Common myeloid progenitor, CD34-positive (primary cell): ENCODE measurements at regions not wholly inside any gene's neighbourhood (a gene's known extent, or its start where the extent isn't known, plus 50 kb on each side); places are given as distances from the start of the nearest gene placed in this dataset.
A peak's percentile ranks its signal among the peaks of the same experiment; 100 is the strongest.

Experiments used
- CTCF ChIA-PET: fragments of 350-600 bp; sonication (Branson Sonifier 250); formaldehyde crosslinking; loops from one replicate; lab custom pipeline; 2021; ENCODE audit warnings: antibody characterized with exemption; lab: Charles Lee
- POLR2A ChIA-PET: fragments of 350-600 bp; sonication (Branson Sonifier 250); formaldehyde crosslinking; loops from one replicate; lab custom pipeline; 2021; ENCODE audit warnings: antibody characterized with exemption; lab: Charles Lee
- DNase-seq, 3 donors: peaks; one replicate each; pipeline versions ENCODE4 v3.0.0 to v3.0.0-alpha.2; 2013
- H3K27ac ChIP-seq, 2 experiments: 1 replicate in 1 of 2; 2 replicates in 1 of 2; pipeline ENCODE4 v1.7.0; 2013; ENCODE audit warnings: inconsistent platforms in 2 of 2, low read length in 2 of 2, mild to moderate bottlenecking in 2 of 2, low read depth in 1 of 2, moderate library complexity in 1 of 2; ENCODE audit not compliant: severe bottlenecking in 2 of 2, insufficient read depth in 1 of 2, poor library complexity in 1 of 2
- H3K27me3 ChIP-seq, 5 experiments: replicated peaks in 2 of 5; 1 replicate in 3 of 5; 2 replicates in 2 of 5; pipeline versions ENCODE4 v1.6.1 to v1.7.0; 2013; ENCODE audit warnings: low read length in 4 of 5, mild to moderate bottlenecking in 2 of 5, moderate library complexity in 2 of 5, inconsistent platforms in 1 of 5; ENCODE audit not compliant: insufficient read depth in 5 of 5, control insufficient read depth in 4 of 5
- H3K36me3 ChIP-seq, 4 experiments: 1 replicate in 2 of 4; 2 replicates in 2 of 4; pipeline versions ENCODE4 v1.6.1 to v1.7.0; 2013; ENCODE audit warnings: low read length in 3 of 4, control low read depth in 1 of 4, mild to moderate bottlenecking in 1 of 4; ENCODE audit not compliant: control insufficient read depth in 4 of 4, insufficient read depth in 4 of 4
- H3K4me1 ChIP-seq, 4 experiments: 1 replicate in 3 of 4; 2 replicates in 1 of 4; pipeline versions ENCODE4 v1.6.1 to v1.7.1; 2013; ENCODE audit warnings: low read length in 3 of 4, mild to moderate bottlenecking in 3 of 4, control low read depth in 1 of 4, inconsistent platforms in 1 of 4, moderate library complexity in 1 of 4; ENCODE audit not compliant: control insufficient read depth in 4 of 4, insufficient read depth in 4 of 4; ENCODE audit errors: control extremely low read depth in 1 of 4
- H3K4me3 ChIP-seq, 7 experiments: 1 replicate in 4 of 7; 2 replicates in 3 of 7; pipeline versions ENCODE4 v1.5.1 to v1.7.0; 2013; ENCODE audit warnings: mild to moderate bottlenecking in 7 of 7, low read length in 6 of 7, moderate library complexity in 6 of 7, inconsistent platforms in 2 of 7, low read depth in 2 of 7, control low read depth in 1 of 7; ENCODE audit not compliant: insufficient read depth in 4 of 7, control insufficient read depth in 1 of 7; ENCODE audit errors: extremely low read depth in 1 of 7
- H3K9me3 ChIP-seq, 5 experiments: 1 replicate in 4 of 5; 2 replicates in 1 of 5; pipeline versions ENCODE4 v1.6.1 to v1.7.1; 2013; ENCODE audit warnings: low read length in 4 of 5, mild to moderate bottlenecking in 2 of 5, inconsistent platforms in 1 of 5, low read depth in 1 of 5, moderate library complexity in 1 of 5; ENCODE audit not compliant: control insufficient read depth in 4 of 5, insufficient read depth in 2 of 5; ENCODE audit errors: control extremely low read depth in 1 of 5
- WGBS: methylation state at CpG from one replicate; pipeline ENCODE4 v1.1.5; 2013; ENCODE audit not compliant: insufficient coverage; 5-methylcytosine and 5-hydroxymethylcytosine counted together

GRCh38 chr5:14059810-14060209 is 83.3 kb upstream of the TRIO start:
- no peaks in the 10 kb centered on the region for H3K4me1 ChIP-seq
- no CpG with 5 or more reads among the region's 2 CpGs for WGBS
- no peak overlapping the region for H3K4me3 ChIP-seq
- POLR2A ChIA-PET: no interaction called here
- no peak overlapping the region for H3K27ac ChIP-seq
- CTCF ChIA-PET: interaction anchor here (1.3 kb wide), 1 partner anchor 53 kb away, joined by 3 read pairs; no protein-coding TSS in a partner anchor
- no peaks in the 10 kb centered on the region for H3K27me3 ChIP-seq
- H3K9me3 ChIP-seq: no peaks in the 10 kb centered on the region
- no peak for DNase-seq
- H3K36me3 ChIP-seq: no peaks in the 10 kb centered on the region

- Histone ChIP-seq H3K9me3 (no peaks in the 10 kb centered on the region), H3K36me3 (no peaks in the 10 kb centered on the region), H3K27me3 (no peaks in the 10 kb centered on the region), H3K4me1 (no peaks in the 10 kb centered on the region), H3K27ac (no peak overlapping the region), H3K4me3 (no peak overlapping the region)
- DNase-seq: peak in 1 of 3 donors; percentile 14
- ChIA-PET CTCF (no interaction called here), POLR2A (no interaction called here)
- 49% methylated on average over 6 of the region's 7 CpGs for WGBS
These were observed 85.9 kb upstream of the TRIO start for GRCh38 chr5:14057289-14057688.

GRCh38 chr5:14056039-14056438 is 87.1 kb upstream of the TRIO start:
- Histone ChIP-seq H3K36me3 (no peaks in the 10 kb centered on the region), H3K27ac (no peak overlapping the region), H3K9me3 (no peaks in the 10 kb centered on the region), H3K4me3 (no peak overlapping the region), H3K4me1 (no peaks in the 10 kb centered on the region), H3K27me3 (no peaks in the 10 kb centered on the region)
- no peak for DNase-seq
- POLR2A ChIA-PET: no interaction called here
- 80% methylated on average over 1 of the region's 4 CpGs for WGBS
- CTCF ChIA-PET: no interaction called here

- H3K4me3 ChIP-seq: no peak overlapping the region
- H3K9me3 ChIP-seq: no peaks in the 10 kb centered on the region
- no peaks in the 10 kb centered on the region for H3K27me3 ChIP-seq
- DNase-seq: no peak
- 94% methylated on average over 8 of the region's 9 CpGs for WGBS
- no peaks in the 10 kb centered on the region for H3K36me3 ChIP-seq
- no peaks in the 10 kb centered on the region for H3K4me1 ChIP-seq
- H3K27ac ChIP-seq: no peak overlapping the region
- ChIA-PET CTCF (no interaction called here), POLR2A (no interaction called here)
These were observed 87.9 kb upstream of the TRIO start for GRCh38 chr5:14054965-14055963.

GRCh38 chr5:14054111-14054854 is 88.9 kb upstream of the TRIO start:
- Histone ChIP-seq H3K4me1 (no peaks in the 10 kb centered on the region), H3K27me3 (no peaks in the 10 kb centered on the region), H3K9me3 (peaks cover 0 to 1% (median 0%) of the 10 kb centered on the region in 5 experiments), H3K4me3 (no peak overlapping the region), H3K36me3 (no peaks in the 10 kb centered on the region), H3K27ac (no peak overlapping the region)
- ChIA-PET POLR2A (no interaction called here), CTCF (no interaction called here)
- no peak for DNase-seq
- no CpG with 5 or more reads among the region's 9 CpGs for WGBS

- CTCF ChIA-PET: no interaction called here
- WGBS: no CpG with 5 or more reads among the region's 4 CpGs
- H3K36me3 ChIP-seq: no peaks in the 10 kb centered on the region
- H3K27me3 ChIP-seq: no peaks in the 10 kb centered on the region
- POLR2A ChIA-PET: no interaction called here
- no peak for DNase-seq
- no peaks in the 10 kb centered on the region for H3K4me1 ChIP-seq
- no peak overlapping the region for H3K4me3 ChIP-seq
- peaks cover 0 to 4% (median 0%) of the 10 kb centered on the region in 5 experiments for H3K9me3 ChIP-seq
- H3K27ac ChIP-seq: no peak overlapping the region
These were observed 92.3 kb upstream of the TRIO start for GRCh38 chr5:14050821-14051220.

- H3K27ac ChIP-seq: no peak overlapping the region
- no peaks in the 10 kb centered on the region for H3K27me3 ChIP-seq
- H3K4me1 ChIP-seq: no peaks in the 10 kb centered on the region
- ChIA-PET CTCF (no interaction called here), POLR2A (no interaction called here)
- no peak overlapping the region for H3K4me3 ChIP-seq
- DNase-seq: no peak
- H3K36me3 ChIP-seq: no peaks in the 10 kb centered on the region
- H3K9me3 ChIP-seq: peaks cover 0 to 4% (median 0%) of the 10 kb centered on the region in 5 experiments
These were observed 94.7 kb upstream of the TRIO start for GRCh38 chr5:14048434-14048833.
